ENCODE measurements at regions not wholly inside any gene's neighbourhood (a gene's known extent, or its start where the extent isn't known, plus 50 kb on each side); places are given as distances from the start of the nearest gene placed in this dataset.

GRCh38 chr4:8737601-8738279 is 133.9 kb downstream of the HMX1 start:
- WGBS, 2 experiments (ENCODE audit: extremely low coverage in 1 of 2, insufficient coverage in 1 of 2, insufficient read length in 1 of 2, insufficient replicate concordance in 2 of 2, low coverage in 1 of 2, low lambda C conversion rate in 2 of 2, missing lambda C conversion rate in 1 of 2): 88% methylated on average over 22 of the region's 23 CpGs; no CpG with 5 or more reads in 1 of the 2 experiments
- Histone ChIP-seq H2BK120ac (replicated peaks; ENCODE audit: low read depth, low read length) (no peak overlapping the region), H3K14ac (ENCODE audit: insufficient read length) (no peak overlapping the region), H2AK5ac (ENCODE audit: low read depth, low read length) (no peak overlapping the region), H3K4me3 (ENCODE audit: extremely low read depth in 1 of 4, insufficient read depth in 2 of 4, low read depth in 3 of 4, low read length in 4 of 4) (no peak overlapping the region), H3K27me3 (replicated peaks in 1 of 4; ENCODE audit: control insufficient read depth in 3 of 4, extremely low read depth in 1 of 4, insufficient read depth in 3 of 4, low read length in 3 of 4) (no peaks in the 10 kb centered on the region; a peak in 1 of 7 replicates), H3K79me2 (ENCODE audit: control insufficient read depth in 1 of 2, insufficient read depth in 2 of 2, low read length in 2 of 2) (no peaks in the 10 kb centered on the region), H2BK12ac (ENCODE audit: low read depth, low read length) (no peak overlapping the region), H3K4me2 (ENCODE audit: insufficient read depth in 1 of 2, low read depth in 2 of 2, low read length in 2 of 2) (no peak overlapping the region), H3K9me3 (ENCODE audit: insufficient read depth in 2 of 2, low read depth in 1 of 2, low read length in 1 of 2) (peaks cover 6 to 7% of the 10 kb centered on the region in 2 experiments; a peak in 3 of 4 replicates), H3K18ac (ENCODE audit: extremely low read depth, low read length) (no peak overlapping the region), H3K56ac (replicated peaks; ENCODE audit: insufficient read length, low read depth, low read length) (no peak overlapping the region), H3K23me2 (ENCODE audit: low read depth, low read length) (no peaks in the 10 kb centered on the region; the same call in 1 of the 2 replicates), H3K23ac (ENCODE audit: insufficient read length) (no peak overlapping the region), H3K27ac (ENCODE audit: low read depth, low read length) (no peak overlapping the region), H3K9ac (replicated peaks in 1 of 4; ENCODE audit: extremely low read depth in 1 of 4, low read depth in 3 of 4, low read length in 3 of 4) (no peak overlapping the region), H2BK20ac (ENCODE audit: low read length) (no peak overlapping the region), H4K91ac (replicated peaks; ENCODE audit: insufficient read length, low read length) (no peak overlapping the region), H3K4ac (replicated peaks; ENCODE audit: insufficient read length, low read depth, low read length) (no peak overlapping the region), H2BK5ac (ENCODE audit: low read depth, low read length) (no peak overlapping the region), H3K36me3 (ENCODE audit: control insufficient read depth in 2 of 4, insufficient read depth in 4 of 4, low read length in 3 of 4) (no peaks in the 10 kb centered on the region), H4K5ac (ENCODE audit: insufficient read length, low read depth, low read length) (no peak overlapping the region), H2AFZ (ENCODE audit: low read length) (no peak overlapping the region), H4K20me1 (replicated peaks in 1 of 2; ENCODE audit: control insufficient read depth in 1 of 2, insufficient read depth in 2 of 2, low read length in 2 of 2) (no peaks in the 10 kb centered on the region), H2BK15ac (ENCODE audit: low read length) (no peak overlapping the region), H3K4me1 (replicated peaks in 1 of 4; ENCODE audit: control insufficient read depth in 3 of 4, insufficient read depth in 4 of 4, low read length in 3 of 4) (no peaks in the 10 kb centered on the region; a peak in 1 of 7 replicates), H3K79me1 (ENCODE audit: low read depth, low read length) (no peaks in the 10 kb centered on the region), H4K8ac (ENCODE audit: extremely low read depth, insufficient read depth, low read length) (no peak overlapping the region)
- DNase-seq (ENCODE audit: low read depth in 1 of 2, low spot score in 2 of 2) (no peak), FAIRE-seq (no peak)
- ChIA-PET POLR2A (ENCODE audit: partially characterized antibody) (no interaction called here), CTCF (ENCODE audit: partially characterized antibody) (interaction anchor here (1.6 to 2.6 kb wide), 2 partner anchors 9 to 49 kb away, joined by 4 to 8 read pairs; no protein-coding TSS in a partner anchor)
- TF ChIP-seq RFX5 (IDR thresholded peaks at IDR 0.05; ENCODE audit: borderline replicate concordance, low read depth, low read length) (no peak), CBX5 (IDR thresholded peaks at IDR 0.05; ENCODE audit: low read depth, low read length) (no peak), BRCA1 (IDR thresholded peaks at IDR 0.05; ENCODE audit: low read depth, low read length) (no peak), KDM1A (IDR thresholded peaks at IDR 0.05; ENCODE audit: borderline replicate concordance, low read length) (no peak), CREB1 (IDR thresholded peaks at IDR 0.05) (no peak), RNF2 (IDR thresholded peaks at IDR 0.05; ENCODE audit: borderline replicate concordance, low read depth, low read length, missing control alignments, poor library complexity, severe bottlenecking) (no peak), RXRA (IDR thresholded peaks at IDR 0.05; ENCODE audit: insufficient read depth, low read depth, low read length) (no peak), SP2 (IDR thresholded peaks at IDR 0.05; ENCODE audit: low read length) (no peak), HDAC6 (IDR thresholded peaks at IDR 0.05; ENCODE audit: low read depth, low read length) (no peak), JUN (IDR thresholded peaks at IDR 0.05; ENCODE audit: low read depth, low read length) (no peak), ATF3 (IDR thresholded peaks at IDR 0.05; ENCODE audit: insufficient read depth, low read depth, low read length) (no peak), BCL11A (IDR thresholded peaks at IDR 0.05; ENCODE audit: low read depth in 2 of 2, low read length in 2 of 2) (no peak), CHD1 (IDR thresholded peaks at IDR 0.05; ENCODE audit: low read depth, low read length) (no peak)

Data from H1 (cell line).